ENCODE measurements at regions not wholly inside any gene's neighbourhood (a gene's known extent, or its start where the extent isn't known, plus 50 kb on each side); places are given as distances from the start of the nearest gene placed in this dataset.
"Not testable (repeated sequence)": the region's sequence is repeated elsewhere in the genome, so short reads cannot be mapped to it uniquely, and the experiment has no call there.

DNA sequence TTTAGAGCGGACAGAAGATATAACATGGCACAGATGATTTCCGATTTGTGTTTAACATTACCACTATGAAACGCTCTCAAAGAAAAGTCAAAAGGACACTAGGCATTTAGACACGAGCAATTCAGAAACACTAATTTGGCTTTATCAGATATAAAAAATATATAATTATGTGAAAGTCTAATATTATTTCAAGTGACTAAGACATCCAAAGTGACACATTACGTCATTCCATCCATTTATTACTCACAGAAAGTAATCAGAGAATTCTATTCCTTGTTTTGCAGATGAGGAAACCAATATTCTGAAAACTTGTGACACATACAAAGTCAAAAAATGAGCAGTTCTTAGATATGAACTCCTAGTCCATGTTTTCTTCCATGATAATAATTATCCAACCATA lies 250.8 kb upstream of the USP15 start:
- Mint-ChIP-seq H3K4me3 (no peak overlapping the region), H3K36me3 (ENCODE audit: low read depth) (no peaks in the 10 kb centered on the region), H3K4me1 (no peaks in the 10 kb centered on the region), H3K27me3 (ENCODE audit: low read depth) (no peaks in the 10 kb centered on the region), H3K27ac (ENCODE audit: unreplicated experiment) (no peak overlapping the region), H3K9me3 (peaks cover 3% of the 10 kb centered on the region)
- TF ChIP-seq, protein P1, sequence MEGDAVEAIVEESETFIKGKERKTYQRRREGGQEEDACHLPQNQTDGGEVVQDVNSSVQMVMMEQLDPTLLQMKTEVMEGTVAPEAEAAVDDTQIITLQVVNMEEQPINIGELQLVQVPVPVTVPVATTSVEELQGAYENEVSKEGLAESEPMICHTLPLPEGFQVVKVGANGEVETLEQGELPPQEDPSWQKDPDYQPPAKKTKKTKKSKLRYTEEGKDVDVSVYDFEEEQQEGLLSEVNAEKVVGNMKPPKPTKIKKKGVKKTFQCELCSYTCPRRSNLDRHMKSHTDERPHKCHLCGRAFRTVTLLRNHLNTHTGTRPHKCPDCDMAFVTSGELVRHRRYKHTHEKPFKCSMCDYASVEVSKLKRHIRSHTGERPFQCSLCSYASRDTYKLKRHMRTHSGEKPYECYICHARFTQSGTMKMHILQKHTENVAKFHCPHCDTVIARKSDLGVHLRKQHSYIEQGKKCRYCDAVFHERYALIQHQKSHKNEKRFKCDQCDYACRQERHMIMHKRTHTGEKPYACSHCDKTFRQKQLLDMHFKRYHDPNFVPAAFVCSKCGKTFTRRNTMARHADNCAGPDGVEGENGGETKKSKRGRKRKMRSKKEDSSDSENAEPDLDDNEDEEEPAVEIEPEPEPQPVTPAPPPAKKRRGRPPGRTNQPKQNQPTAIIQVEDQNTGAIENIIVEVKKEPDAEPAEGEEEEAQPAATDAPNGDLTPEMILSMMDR (conservative IDR thresholded peaks at IDR 0.05), result no peak
- no peak for DNase-seq (ENCODE audit: low read depth, low spot score)

DNA sequence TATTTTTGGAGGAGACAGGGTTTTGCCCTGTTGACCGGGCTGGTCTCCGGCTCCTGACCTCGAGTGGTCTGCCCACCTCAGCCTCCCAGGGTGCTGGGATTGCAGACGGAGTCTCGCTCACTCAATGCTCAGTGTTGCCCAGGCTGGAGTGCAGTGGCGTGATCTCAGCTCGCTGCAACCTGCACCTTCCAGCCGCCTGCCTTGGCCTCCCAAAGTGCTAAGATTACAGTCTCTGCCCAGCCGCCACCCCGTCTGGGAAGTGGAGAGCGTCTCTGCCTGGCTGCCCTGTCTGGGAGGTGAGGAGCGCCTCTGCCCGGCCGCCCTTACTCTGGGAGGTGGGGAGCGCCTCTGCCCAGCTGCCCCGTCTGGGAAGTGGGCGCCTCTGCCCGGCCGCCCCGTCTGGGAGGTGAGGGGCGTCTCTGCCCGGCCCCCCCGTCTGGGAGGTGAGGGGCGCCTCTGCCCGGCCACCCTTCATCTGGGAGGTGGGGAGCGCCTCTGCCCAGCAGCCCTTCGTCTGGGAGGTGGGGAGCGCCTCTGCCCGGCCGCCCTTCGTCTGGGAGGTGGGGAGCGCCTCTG lies 249.8 kb upstream of the USP15 start:
- not testable (repeated sequence) for H3K27me3 Mint-ChIP-seq (ENCODE audit: low read depth); H3K9me3 Mint-ChIP-seq; H3K4me3 Mint-ChIP-seq; H3K27ac Mint-ChIP-seq (ENCODE audit: unreplicated experiment); DNase-seq (ENCODE audit: low read depth, low spot score); H3K36me3 Mint-ChIP-seq (ENCODE audit: low read depth); H3K4me1 Mint-ChIP-seq

DNA sequence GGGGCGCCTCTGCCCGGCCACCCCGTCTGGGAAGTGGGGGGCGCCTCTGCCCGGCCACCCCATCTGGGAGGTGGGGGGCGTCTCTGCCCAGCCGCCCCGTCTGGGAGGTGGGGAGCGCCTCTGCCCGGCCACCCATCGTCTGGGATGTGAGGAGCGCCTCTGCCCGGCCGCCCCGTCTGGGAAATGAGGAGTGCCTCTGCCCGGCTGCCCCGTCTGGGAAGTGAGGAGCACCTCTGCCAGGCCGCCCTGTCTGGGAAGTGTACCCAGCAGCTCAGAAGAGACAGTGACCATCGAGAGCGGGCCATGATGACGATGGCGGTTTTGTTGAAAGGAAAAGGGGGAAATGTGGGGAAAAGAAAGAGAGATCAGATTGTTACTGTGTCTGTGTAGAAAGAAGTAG lies 249.2 kb upstream of the USP15 start:
- H3K27ac Mint-ChIP-seq (ENCODE audit: unreplicated experiment); H3K27me3 Mint-ChIP-seq (ENCODE audit: low read depth); DNase-seq (ENCODE audit: low read depth, low spot score); H3K9me3 Mint-ChIP-seq; H3K36me3 Mint-ChIP-seq (ENCODE audit: low read depth); H3K4me1 Mint-ChIP-seq; H3K4me3 Mint-ChIP-seq: not testable (repeated sequence)

DNA sequence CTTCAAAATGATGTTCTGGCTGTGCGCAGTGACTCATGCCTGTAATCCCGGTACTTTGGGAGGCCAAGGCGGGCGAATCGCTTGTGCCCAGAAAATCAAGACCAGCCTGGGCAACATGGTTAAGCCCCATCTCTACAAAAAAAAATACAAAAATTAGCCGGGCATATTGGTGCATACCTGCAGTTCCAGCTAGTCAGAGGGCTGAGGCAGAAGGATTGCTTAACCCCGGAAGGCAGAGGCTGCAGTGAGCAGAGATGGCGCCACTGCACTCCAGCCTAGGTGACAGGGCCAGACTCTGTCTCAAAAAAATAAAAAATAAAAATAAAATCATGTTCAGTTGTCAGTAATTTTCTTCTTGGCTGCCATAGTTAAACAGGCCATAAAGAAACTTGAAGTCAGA lies 245.9 kb upstream of the USP15 start:
- DNase-seq (ENCODE audit: low read depth, low spot score), result no peak
- H3K36me3 Mint-ChIP-seq (ENCODE audit: low read depth), result no peaks in the 10 kb centered on the region
- no peaks in the 10 kb centered on the region for H3K27me3 Mint-ChIP-seq (ENCODE audit: low read depth)
- H3K9me3 Mint-ChIP-seq, result peaks cover 3% of the 10 kb centered on the region
- no peaks in the 10 kb centered on the region for H3K4me1 Mint-ChIP-seq
- TF ChIP-seq, protein P1 (conservative IDR thresholded peaks at IDR 0.05), result no peak
- H3K4me3 Mint-ChIP-seq, result no peak overlapping the region
- no peak overlapping the region for H3K27ac Mint-ChIP-seq (ENCODE audit: unreplicated experiment)

DNA sequence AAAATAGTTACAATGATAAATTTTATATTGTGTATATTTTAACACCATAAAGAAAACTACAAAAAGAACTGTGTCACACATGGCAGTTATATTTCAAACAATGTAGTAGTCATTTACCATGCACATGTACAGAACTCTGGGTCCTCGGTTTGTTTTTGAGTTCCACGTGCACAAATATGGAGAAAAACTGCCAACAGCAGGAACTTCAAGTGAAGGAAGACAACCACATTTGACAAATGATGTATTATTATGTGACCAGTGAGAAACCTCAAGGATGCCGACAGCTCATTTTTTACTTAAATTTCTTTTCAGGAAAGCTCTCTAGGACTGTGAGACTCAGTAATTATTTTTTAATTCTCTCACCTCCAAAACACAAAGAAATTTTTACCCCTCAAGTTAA lies 244.2 kb upstream of the USP15 start:
- TF ChIP-seq, protein P1 (conservative IDR thresholded peaks at IDR 0.05), result no peak
- H3K4me1 Mint-ChIP-seq, result no peaks in the 10 kb centered on the region
- H3K9me3 Mint-ChIP-seq, result peaks cover 3% of the 10 kb centered on the region
- DNase-seq (ENCODE audit: low read depth, low spot score), result no peak
- no peaks in the 10 kb centered on the region for H3K36me3 Mint-ChIP-seq (ENCODE audit: low read depth)
- H3K4me3 Mint-ChIP-seq, result no peak overlapping the region
- no peaks in the 10 kb centered on the region for H3K27me3 Mint-ChIP-seq (ENCODE audit: low read depth)
- H3K27ac Mint-ChIP-seq (ENCODE audit: unreplicated experiment), result no peak overlapping the region

DNA sequence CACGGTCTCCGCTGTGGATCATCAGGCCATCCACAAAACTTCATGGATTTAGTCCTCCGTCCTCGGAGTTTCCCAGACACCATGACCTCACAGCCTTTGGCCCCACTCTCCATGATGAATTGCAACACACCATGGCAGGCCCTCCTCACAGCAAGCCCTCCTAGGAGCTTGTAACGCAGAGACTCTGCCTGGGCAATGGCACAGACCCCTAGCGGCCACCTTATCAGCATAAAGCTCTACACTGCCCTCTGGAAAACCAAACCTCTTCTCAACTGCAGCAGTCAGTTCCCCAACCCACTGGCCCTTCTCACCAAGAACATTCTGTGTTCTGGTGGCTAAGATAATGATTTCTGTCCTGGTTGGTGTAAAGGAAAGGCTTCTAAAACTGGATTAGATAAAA lies 238.4 kb upstream of the USP15 start:
- no peak for DNase-seq (ENCODE audit: low read depth, low spot score)
- Mint-ChIP-seq H3K4me1 (no peaks in the 10 kb centered on the region), H3K4me3 (no peak overlapping the region), H3K27ac (ENCODE audit: unreplicated experiment) (no peak overlapping the region), H3K36me3 (ENCODE audit: low read depth) (no peaks in the 10 kb centered on the region), H3K27me3 (ENCODE audit: low read depth) (no peaks in the 10 kb centered on the region), H3K9me3 (no peaks in the 10 kb centered on the region)
- TF ChIP-seq, protein P1 (conservative IDR thresholded peaks at IDR 0.05), result no peak

DNA sequence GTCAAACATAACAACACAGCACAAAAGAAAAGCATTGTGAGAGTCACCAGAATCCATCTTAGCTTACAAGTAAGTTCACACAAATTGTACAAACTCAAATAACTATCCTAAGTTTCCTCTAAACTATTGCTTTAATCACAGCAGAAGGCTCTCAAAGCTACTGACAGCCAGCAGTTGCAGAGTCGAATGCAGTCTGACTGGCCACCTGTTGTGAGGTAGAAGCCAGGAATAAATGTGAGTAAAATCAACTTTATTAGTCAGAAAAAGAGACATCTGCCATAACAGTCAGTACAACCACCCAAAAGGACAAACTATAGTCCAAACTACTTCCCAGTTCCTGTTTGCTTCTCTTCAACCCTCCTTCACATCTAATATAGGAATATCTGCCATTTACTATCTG lies 231.7 kb upstream of the USP15 start:
- no peaks in the 10 kb centered on the region for H3K27me3 Mint-ChIP-seq (ENCODE audit: low read depth)
- H3K4me1 Mint-ChIP-seq, result no peaks in the 10 kb centered on the region
- TF ChIP-seq, protein P1 (conservative IDR thresholded peaks at IDR 0.05), result no peak
- no peaks in the 10 kb centered on the region for H3K36me3 Mint-ChIP-seq (ENCODE audit: low read depth)
- no peaks in the 10 kb centered on the region for H3K9me3 Mint-ChIP-seq
- H3K4me3 Mint-ChIP-seq, result no peak overlapping the region
- no peak for DNase-seq (ENCODE audit: low read depth, low spot score)
- no peak overlapping the region for H3K27ac Mint-ChIP-seq (ENCODE audit: unreplicated experiment)
